Left ventricle myocardium inferior (tissue), 1 donor: ENCODE measurements at regions not wholly inside any gene's neighbourhood (a gene's known extent, or its start where the extent isn't known, plus 50 kb on each side); places are given as distances from the start of the nearest gene placed in this dataset.

Experiments used
- DNase-seq: peaks from one replicate; pipeline ENCODE4 v3.0.0-alpha.2; 2020
- H3K27ac ChIP-seq: fragments of 200-600 bp; replicated peaks from 2 replicates; pipeline ENCODE4 v1.8.0; 2021
- H3K27me3 ChIP-seq: fragments of 200-600 bp; 2 replicates; pipeline ENCODE4 v1.8.0; 2021; ENCODE audit warnings: low read depth
- H3K36me3 ChIP-seq: fragments of 200-600 bp; 2 replicates; pipeline ENCODE4 v1.8.0; 2021
- H3K4me1 ChIP-seq: fragments of 200-600 bp; 2 replicates; pipeline ENCODE4 v1.8.0; 2021
- H3K4me3 ChIP-seq: fragments of 200-600 bp; 2 replicates; pipeline ENCODE4 v1.8.0; 2021; ENCODE audit warnings: mild to moderate bottlenecking, moderate library complexity
- H3K9me3 ChIP-seq: fragments of 200-600 bp; replicated peaks from 2 replicates; pipeline ENCODE4 v1.8.0; 2021
- intact Hi-C: fragments of 100-400 bp; cut with micrococcal nuclease; formaldehyde crosslinking; loops from one replicate; pipeline ENCODE4 v1.11.0; 2022
- TF ChIP-seq, protein P1 (sequence below): fragments of 200-600 bp; IDR thresholded peaks from 2 replicates; pipeline ENCODE4 v1.8.0; 2021; ENCODE audit warnings: antibody characterized with exemption, mild to moderate bottlenecking, borderline replicate concordance
- donor health status: DM: no; HTN: yes; CAD: no; lungs with severe emphysema.

DNA sequence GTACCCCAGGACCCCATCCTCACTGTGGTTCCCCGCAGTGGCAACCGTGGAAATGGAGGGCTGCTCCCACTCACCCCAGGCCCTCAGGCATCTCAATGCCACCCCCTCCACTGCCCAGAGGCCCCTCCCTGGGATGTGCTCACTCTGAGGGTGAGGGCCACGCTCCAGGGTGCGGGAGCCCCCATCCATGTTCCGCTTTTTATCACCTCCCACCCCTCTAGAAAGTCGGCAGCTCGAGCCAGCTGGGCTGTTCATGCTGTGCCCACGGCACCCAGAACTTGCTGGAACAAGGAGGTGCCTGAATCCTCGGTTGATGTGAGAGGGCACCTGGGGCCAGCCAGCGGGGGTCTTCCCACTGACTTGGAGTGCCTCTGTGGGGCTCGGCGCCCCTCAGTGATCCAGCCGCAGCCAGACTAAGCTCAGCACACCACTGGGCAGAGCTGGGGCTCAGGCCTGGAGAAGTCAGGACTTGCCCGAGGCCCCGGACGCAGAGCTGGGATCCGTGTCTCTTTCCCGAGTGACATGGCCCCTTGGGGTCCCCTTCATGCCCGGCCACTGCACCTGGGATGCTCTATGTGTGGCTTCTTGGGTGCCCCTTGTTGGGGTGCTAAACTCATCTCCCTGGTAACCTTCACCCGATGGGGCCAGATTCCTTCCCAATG lies 143.1 kb upstream of the GSE1 start:
- Histone ChIP-seq H3K36me3 (no peaks in the 10 kb centered on the region), H3K4me1 (peaks cover 29% of the 10 kb centered on the region), H3K27ac (no peak overlapping the region), H3K4me3 (no peak overlapping the region), H3K27me3 (no peaks in the 10 kb centered on the region), H3K9me3 (no peaks in the 10 kb centered on the region)
- no peak for DNase-seq
- intact Hi-C loops: no loop called here
- TF ChIP-seq, protein P1, sequence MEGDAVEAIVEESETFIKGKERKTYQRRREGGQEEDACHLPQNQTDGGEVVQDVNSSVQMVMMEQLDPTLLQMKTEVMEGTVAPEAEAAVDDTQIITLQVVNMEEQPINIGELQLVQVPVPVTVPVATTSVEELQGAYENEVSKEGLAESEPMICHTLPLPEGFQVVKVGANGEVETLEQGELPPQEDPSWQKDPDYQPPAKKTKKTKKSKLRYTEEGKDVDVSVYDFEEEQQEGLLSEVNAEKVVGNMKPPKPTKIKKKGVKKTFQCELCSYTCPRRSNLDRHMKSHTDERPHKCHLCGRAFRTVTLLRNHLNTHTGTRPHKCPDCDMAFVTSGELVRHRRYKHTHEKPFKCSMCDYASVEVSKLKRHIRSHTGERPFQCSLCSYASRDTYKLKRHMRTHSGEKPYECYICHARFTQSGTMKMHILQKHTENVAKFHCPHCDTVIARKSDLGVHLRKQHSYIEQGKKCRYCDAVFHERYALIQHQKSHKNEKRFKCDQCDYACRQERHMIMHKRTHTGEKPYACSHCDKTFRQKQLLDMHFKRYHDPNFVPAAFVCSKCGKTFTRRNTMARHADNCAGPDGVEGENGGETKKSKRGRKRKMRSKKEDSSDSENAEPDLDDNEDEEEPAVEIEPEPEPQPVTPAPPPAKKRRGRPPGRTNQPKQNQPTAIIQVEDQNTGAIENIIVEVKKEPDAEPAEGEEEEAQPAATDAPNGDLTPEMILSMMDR: no peak

DNA sequence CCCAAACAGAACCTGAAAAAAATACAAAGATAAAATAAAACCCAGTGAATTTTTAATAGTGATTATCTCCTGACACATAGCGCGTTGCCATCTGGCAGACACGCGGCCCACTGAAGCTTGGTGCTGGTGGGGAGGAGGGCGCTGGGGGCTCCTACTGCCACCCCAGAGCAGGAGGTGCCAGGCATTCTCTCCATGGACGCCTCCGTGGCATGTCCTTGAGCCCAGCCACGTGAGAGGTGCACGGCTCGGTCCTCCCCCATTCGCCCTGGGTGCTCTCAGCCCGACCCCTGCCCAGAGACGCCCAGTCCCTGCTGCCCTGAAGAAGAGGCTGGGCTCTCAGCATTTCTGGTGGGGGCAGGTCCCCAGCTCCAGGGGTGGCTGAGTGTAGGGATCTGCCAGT lies 142.2 kb upstream of the GSE1 start:
- Histone ChIP-seq H3K9me3 (no peaks in the 10 kb centered on the region), H3K27ac (no peak overlapping the region), H3K27me3 (no peaks in the 10 kb centered on the region), H3K4me3 (no peak overlapping the region), H3K4me1 (peaks cover 26% of the 10 kb centered on the region), H3K36me3 (no peaks in the 10 kb centered on the region)
- TF ChIP-seq, protein P1: no peak
- intact Hi-C loops: no loop called here
- no peak for DNase-seq

DNA sequence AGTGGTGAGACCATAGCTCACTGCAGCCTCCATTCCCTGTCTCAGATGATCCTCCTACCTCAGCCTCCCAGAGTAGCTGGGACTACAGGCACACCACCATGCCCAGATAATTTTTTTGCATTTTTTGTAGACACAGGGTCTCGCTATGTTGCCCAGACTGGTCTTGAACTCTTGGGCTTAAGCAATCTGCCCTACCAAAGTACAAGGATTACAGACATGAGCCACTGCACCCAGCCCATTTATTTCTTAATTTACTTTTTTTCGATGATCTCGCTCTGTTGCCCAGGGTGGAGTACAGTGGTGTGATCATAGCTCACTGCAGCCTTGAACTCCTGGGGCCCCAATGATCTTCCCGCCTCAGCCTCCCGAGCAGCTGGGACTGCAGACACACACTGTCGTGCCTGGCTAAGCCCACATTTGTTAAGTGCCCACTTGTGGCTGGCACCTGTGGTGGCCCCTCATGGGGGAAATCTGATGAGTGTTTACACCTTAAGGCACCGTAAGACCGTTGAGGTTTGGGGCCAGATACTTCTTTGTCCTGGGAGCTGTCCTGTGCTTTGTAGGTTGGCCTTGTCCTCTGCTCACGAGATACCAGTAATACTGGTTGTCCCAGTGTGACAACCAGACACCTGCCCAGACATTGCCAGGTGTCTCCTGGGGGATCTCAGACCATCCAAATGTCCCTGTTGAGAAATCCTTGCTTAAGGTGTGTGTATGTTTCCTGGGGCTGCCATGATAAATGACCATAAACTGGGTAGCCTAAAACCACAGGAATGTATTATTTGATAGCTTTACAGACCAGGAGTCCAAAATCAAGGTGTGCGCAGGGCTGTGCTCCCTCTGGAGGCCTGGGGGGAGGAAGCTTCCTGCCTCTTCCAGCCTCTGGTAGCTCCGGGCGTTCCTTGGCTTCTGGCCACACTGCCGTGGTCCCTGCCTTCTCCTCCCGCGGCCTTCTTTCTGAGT lies 141.4 kb upstream of the GSE1 start:
- DNase-seq: no peak
- no peaks in the 10 kb centered on the region for H3K36me3 ChIP-seq
- no peaks in the 10 kb centered on the region for H3K27me3 ChIP-seq
- no peaks in the 10 kb centered on the region for H3K9me3 ChIP-seq
- TF ChIP-seq, protein P1: no peak
- intact Hi-C loops: no loop called here
- no peak overlapping the region for H3K4me3 ChIP-seq
- H3K27ac ChIP-seq: no peak overlapping the region
- peaks cover 17% of the 10 kb centered on the region for H3K4me1 ChIP-seq

DNA sequence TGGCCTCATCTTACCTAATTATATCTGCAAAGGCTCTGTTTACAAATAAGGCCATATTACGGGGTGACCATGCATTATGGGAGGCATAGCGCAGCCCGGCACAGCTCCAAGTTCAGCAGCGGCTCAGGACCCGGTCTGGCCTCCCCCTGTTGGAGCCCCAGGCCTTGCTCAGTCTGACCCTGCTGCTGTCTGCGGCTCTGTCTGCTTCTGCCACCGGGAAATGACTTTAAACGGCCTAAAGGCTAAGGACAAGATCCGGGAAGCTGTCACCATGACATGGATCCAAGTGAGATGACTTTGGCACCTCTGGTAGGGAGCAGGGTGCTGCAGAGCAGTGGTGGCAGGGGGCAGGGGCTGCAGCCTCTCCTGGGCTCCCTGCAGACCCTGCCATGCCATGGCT lies 140.6 kb upstream of the GSE1 start:
- intact Hi-C loops: no loop called here
- TF ChIP-seq, protein P1: no peak
- DNase-seq: no peak
- Histone ChIP-seq H3K27me3 (no peaks in the 10 kb centered on the region), H3K4me1 (peaks cover 14% of the 10 kb centered on the region), H3K27ac (no peak overlapping the region), H3K4me3 (no peak overlapping the region), H3K9me3 (no peaks in the 10 kb centered on the region), H3K36me3 (no peaks in the 10 kb centered on the region)

DNA sequence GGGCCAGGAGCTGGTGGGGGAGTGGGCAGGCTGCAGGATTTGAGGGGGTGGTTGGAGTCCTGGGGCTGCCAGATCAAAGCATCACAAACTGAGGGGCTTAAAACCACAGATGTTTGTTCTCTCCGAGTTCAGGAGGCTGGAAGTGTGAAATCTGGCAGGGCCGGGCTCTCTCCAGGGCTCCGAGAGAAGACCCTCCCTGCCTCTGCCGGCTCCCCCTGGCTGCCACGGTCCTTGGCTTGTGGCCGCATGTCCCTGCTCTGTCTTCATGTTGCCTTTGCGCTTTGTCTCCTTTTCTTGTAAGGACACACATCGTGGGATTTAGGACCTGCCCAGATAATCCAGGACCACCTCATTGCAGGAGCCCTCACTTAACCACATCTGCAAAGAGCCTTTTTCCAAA lies 139.8 kb upstream of the GSE1 start:
- H3K4me1 ChIP-seq: peaks cover 14% of the 10 kb centered on the region
- H3K9me3 ChIP-seq: no peaks in the 10 kb centered on the region
- TF ChIP-seq, protein P1: no peak
- DNase-seq: no peak
- H3K27me3 ChIP-seq: no peaks in the 10 kb centered on the region
- H3K36me3 ChIP-seq: no peaks in the 10 kb centered on the region
- H3K27ac ChIP-seq: no peak overlapping the region
- intact Hi-C loops: no loop called here
- no peak overlapping the region for H3K4me3 ChIP-seq
